ENCODE measurements at regions not wholly inside any gene's neighbourhood (a gene's known extent, or its start where the extent isn't known, plus 50 kb on each side); places are given as distances from the start of the nearest gene placed in this dataset.

DNA sequence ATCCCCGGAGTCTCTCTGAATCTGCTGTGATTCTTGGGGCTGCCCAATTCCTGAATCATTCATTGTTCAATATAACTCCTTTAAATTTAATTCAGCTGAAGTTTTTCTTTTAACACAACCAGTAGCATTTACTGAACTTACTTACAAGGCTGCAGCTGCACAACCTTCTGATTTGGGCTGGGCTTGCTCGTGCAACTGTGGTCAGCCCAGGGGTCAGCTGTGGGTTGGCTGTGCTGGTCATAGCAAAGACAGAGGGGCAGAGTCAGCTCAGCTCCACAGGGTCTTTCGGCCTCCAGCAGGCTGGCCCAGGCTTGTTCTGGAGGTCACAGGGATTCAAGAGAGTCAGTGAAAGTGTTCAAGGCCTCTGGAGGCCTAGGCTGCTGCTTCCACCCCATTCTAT lies 186.1 kb downstream of the MATN1 start:
- POLR2A ChIA-PET, result no interaction called here
- no peak for TF ChIP-seq IKZF2 (IDR thresholded peaks at IDR 0.05)
- TF ChIP-seq POLR2AphosphoS2 (IDR thresholded peaks at IDR 0.05; ENCODE audit: low read depth, low read length), result no peak
- TF ChIP-seq, protein P1, sequence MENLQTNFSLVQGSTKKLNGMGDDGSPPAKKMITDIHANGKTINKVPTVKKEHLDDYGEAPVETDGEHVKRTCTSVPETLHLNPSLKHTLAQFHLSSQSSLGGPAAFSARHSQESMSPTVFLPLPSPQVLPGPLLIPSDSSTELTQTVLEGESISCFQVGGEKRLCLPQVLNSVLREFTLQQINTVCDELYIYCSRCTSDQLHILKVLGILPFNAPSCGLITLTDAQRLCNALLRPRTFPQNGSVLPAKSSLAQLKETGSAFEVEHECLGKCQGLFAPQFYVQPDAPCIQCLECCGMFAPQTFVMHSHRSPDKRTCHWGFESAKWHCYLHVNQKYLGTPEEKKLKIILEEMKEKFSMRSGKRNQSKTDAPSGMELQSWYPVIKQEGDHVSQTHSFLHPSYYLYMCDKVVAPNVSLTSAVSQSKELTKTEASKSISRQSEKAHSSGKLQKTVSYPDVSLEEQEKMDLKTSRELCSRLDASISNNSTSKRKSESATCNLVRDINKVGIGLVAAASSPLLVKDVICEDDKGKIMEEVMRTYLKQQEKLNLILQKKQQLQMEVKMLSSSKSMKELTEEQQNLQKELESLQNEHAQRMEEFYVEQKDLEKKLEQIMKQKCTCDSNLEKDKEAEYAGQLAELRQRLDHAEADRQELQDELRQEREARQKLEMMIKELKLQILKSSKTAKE (IDR thresholded peaks at IDR 0.05; ENCODE audit: low read depth, poor library complexity, severe bottlenecking), result no peak
- TF ChIP-seq BMI1 (IDR thresholded peaks at IDR 0.05; ENCODE audit: borderline replicate concordance), result no peak
- TF ChIP-seq KDM1A (IDR thresholded peaks at IDR 0.05; ENCODE audit: borderline replicate concordance), result no peak
- H3K36me3 ChIP-seq (ENCODE audit: control insufficient read depth in 2 of 2, insufficient read depth in 2 of 2, low read length in 1 of 2), result no peaks in the 10 kb centered on the region
- H3K9me3 ChIP-seq (replicated peaks; ENCODE audit: control insufficient read depth, insufficient read depth, low read length), result no peaks in the 10 kb centered on the region; the same call in 2 of the 3 replicates
- in situ Hi-C loops (cut with MboI) (no loop called here), intact Hi-C loops (cut with micrococcal nuclease; ENCODE audit: unreplicated experiment) (no loop called here)
- 6% methylated on average over 3 of the region's 3 CpGs for WGBS (ENCODE audit: insufficient coverage, insufficient replicate concordance, low lambda C conversion rate, missing lambda C conversion rate)
- peaks cover 0 to 4% of the 10 kb centered on the region in 2 experiments; a peak in 2 of 4 replicates for H3K27me3 ChIP-seq (replicated peaks in 1 of 2; ENCODE audit: control insufficient read depth in 2 of 2, insufficient read depth in 2 of 2, low read length in 1 of 2)
- no peak overlapping the region for H3K9ac ChIP-seq (ENCODE audit: control insufficient read depth, insufficient read depth, low read length)
- FAIRE-seq (no peak), ATAC-seq (no peak), DNase-seq (ENCODE audit: low read depth, low spot score) (no peak)
- no peak overlapping the region for H2AFZ ChIP-seq (ENCODE audit: control insufficient read depth, low read depth, low read length)
- H3K27ac ChIP-seq (ENCODE audit: control insufficient read depth, insufficient read depth), result no peak overlapping the region
- RAD21 ChIA-PET (ENCODE audit: unreplicated experiment), result no interaction called here
- H4K20me1 ChIP-seq (ENCODE audit: control insufficient read depth, insufficient read depth), result no peaks in the 10 kb centered on the region
- no peak overlapping the region for H3K4me2 ChIP-seq (ENCODE audit: control insufficient read depth, insufficient read depth)
- CTCF ChIA-PET, result no interaction called here
- no peak overlapping the region for H3K4me3 ChIP-seq
- BruUV-seq (replicated peaks), result no TSS peak
- no peaks in the 10 kb centered on the region for H3K4me1 ChIP-seq (ENCODE audit: control insufficient read depth, insufficient read depth, low read length)
- no peaks in the 10 kb centered on the region for H3K79me2 ChIP-seq (ENCODE audit: control insufficient read depth, insufficient read depth, low read length)
- SMC1A ChIA-PET (ENCODE audit: uncharacterized antibody, unreplicated experiment), result no interaction called here

DNA sequence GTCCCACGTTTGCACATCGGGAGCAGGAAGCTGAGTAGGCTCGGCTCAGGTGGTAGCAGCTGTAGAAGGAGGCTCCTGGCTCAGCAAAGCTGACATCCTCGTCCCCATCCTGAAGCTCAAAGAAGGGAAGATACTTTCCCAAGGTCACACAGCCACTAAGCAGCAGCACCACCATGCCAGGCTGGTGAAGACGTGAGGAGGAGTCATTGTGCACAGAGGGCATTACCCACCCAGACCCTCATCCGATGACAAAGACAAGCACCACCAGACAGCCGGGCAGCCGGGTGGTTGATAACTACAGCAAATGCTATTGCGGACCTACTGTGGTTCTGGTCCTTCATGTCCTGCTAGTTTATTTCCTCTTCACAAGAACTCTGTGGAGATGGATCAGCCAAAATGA lies 186.9 kb downstream of the MATN1 start:
- ChIA-PET CTCF (no interaction called here), SMC1A (ENCODE audit: uncharacterized antibody, unreplicated experiment) (no interaction called here), RAD21 (ENCODE audit: unreplicated experiment) (no interaction called here), POLR2A (no interaction called here)
- in situ Hi-C loops (cut with MboI), result no loop called here
- intact Hi-C loops (cut with micrococcal nuclease; ENCODE audit: unreplicated experiment), result no loop called here
- no peaks in the 10 kb centered on the region for H3K4me1 ChIP-seq (ENCODE audit: control insufficient read depth, insufficient read depth, low read length)
- no peak overlapping the region for H3K9ac ChIP-seq (ENCODE audit: control insufficient read depth, insufficient read depth, low read length)
- ATAC-seq (no peak), FAIRE-seq (no peak), DNase-seq (ENCODE audit: low read depth, low spot score) (no peak)
- no peaks in the 10 kb centered on the region for H4K20me1 ChIP-seq (ENCODE audit: control insufficient read depth, insufficient read depth)
- 42% methylated on average over 9 of the region's 9 CpGs for WGBS (ENCODE audit: insufficient coverage, insufficient replicate concordance, low lambda C conversion rate, missing lambda C conversion rate)
- H3K36me3 ChIP-seq (ENCODE audit: control insufficient read depth in 2 of 2, insufficient read depth in 2 of 2, low read length in 1 of 2), result no peaks in the 10 kb centered on the region
- no peaks in the 10 kb centered on the region for H3K79me2 ChIP-seq (ENCODE audit: control insufficient read depth, insufficient read depth, low read length)
- peaks cover 0 to 4% of the 10 kb centered on the region in 2 experiments; a peak in 2 of 4 replicates for H3K27me3 ChIP-seq (replicated peaks in 1 of 2; ENCODE audit: control insufficient read depth in 2 of 2, insufficient read depth in 2 of 2, low read length in 1 of 2)
- no peak overlapping the region for H3K4me3 ChIP-seq
- no TSS peak for BruUV-seq (replicated peaks)
- H3K4me2 ChIP-seq (ENCODE audit: control insufficient read depth, insufficient read depth), result no peak overlapping the region
- H3K27ac ChIP-seq (ENCODE audit: control insufficient read depth, insufficient read depth), result no peak overlapping the region
- no peaks in the 10 kb centered on the region; the same call in 2 of the 3 replicates for H3K9me3 ChIP-seq (replicated peaks; ENCODE audit: control insufficient read depth, insufficient read depth, low read length)
- no peak overlapping the region for H2AFZ ChIP-seq (ENCODE audit: control insufficient read depth, low read depth, low read length)
- TF ChIP-seq, protein P2, sequence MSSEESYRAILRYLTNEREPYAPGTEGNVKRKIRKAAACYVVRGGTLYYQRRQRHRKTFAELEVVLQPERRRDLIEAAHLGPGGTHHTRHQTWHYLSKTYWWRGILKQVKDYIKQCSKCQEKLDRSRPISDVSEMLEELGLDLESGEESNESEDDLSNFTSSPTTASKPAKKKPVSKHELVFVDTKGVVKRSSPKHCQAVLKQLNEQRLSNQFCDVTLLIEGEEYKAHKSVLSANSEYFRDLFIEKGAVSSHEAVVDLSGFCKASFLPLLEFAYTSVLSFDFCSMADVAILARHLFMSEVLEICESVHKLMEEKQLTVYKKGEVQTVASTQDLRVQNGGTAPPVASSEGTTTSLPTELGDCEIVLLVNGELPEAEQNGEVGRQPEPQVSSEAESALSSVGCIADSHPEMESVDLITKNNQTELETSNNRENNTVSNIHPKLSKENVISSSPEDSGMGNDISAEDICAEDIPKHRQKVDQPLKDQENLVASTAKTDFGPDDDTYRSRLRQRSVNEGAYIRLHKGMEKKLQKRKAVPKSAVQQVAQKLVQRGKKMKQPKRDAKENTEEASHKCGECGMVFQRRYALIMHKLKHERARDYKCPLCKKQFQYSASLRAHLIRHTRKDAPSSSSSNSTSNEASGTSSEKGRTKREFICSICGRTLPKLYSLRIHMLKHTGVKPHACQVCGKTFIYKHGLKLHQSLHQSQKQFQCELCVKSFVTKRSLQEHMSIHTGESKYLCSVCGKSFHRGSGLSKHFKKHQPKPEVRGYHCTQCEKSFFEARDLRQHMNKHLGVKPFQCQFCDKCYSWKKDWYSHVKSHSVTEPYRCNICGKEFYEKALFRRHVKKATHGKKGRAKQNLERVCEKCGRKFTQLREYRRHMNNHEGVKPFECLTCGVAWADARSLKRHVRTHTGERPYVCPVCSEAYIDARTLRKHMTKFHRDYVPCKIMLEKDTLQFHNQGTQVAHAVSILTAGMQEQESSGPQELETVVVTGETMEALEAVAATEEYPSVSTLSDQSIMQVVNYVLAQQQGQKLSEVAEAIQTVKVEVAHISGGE (CRISPR knock-in tag; IDR thresholded peaks at IDR 0.05), result no peak
- TF ChIP-seq TCF3 (IDR thresholded peaks at IDR 0.05; ENCODE audit: borderline replicate concordance, insufficient read depth, low read depth, low read length) (no peak), SMARCA5 (IDR thresholded peaks at IDR 0.05) (no peak), MEF2A (IDR thresholded peaks at IDR 0.05; ENCODE audit: insufficient read depth, low read depth, low read length) (no peak)
